AG04450 (cell line): ENCODE measurements at regions not wholly inside any gene's neighbourhood (a gene's known extent, or its start where the extent isn't known, plus 50 kb on each side); places are given as distances from the start of the nearest gene placed in this dataset.

Experiments
- CTCF ChIA-PET: fragments of 300-600, 350-600 bp; formaldehyde crosslinking; extraction: SDS; loops from one replicate; lab custom pipeline; 2022; ENCODE audit warnings: antibody characterized with exemption, inconsistent platforms; lab: Charles Lee
- POLR2A ChIA-PET: fragments of 350-600 bp; formaldehyde crosslinking; extraction: SDS; loops from one replicate; lab custom pipeline; 2021; ENCODE audit warnings: antibody characterized with exemption, inconsistent platforms; lab: Yijun Ruan, JAX
- DNase-seq: peaks from one replicate; pipeline ENCODE4 v3.0.0-alpha.2; 2011; ENCODE audit warnings: low read depth, low spot score
- H3K27ac ChIP-seq: one replicate; pipeline ENCODE4 v1.5.1; 2012; ENCODE audit warnings: low read depth, low read length, control low read depth
- H3K27me3 ChIP-seq: one replicate; pipeline ENCODE4 v1.6.0; 2012; ENCODE audit warnings: low read length; ENCODE audit not compliant: control insufficient read depth, insufficient read depth
- H3K4me3 ChIP-seq: 2 replicates; pipeline ENCODE4 v1.5.1; 2011; ENCODE audit warnings: mild to moderate bottlenecking, low read depth, low read length, control low read depth
- H3K9me3 ChIP-seq: 2 replicates; pipeline ENCODE4 v1.5.1; 2012; ENCODE audit warnings: low read length; ENCODE audit not compliant: control insufficient read depth, insufficient read depth
- CTCF ChIP-seq: IDR thresholded peaks from 2 replicates; pipeline ENCODE4 v1.5.1; 2011; ENCODE audit warnings: low read depth, low read length, control low read depth, inconsistent platforms

- no peaks in the 10 kb centered on the region for H3K27me3 ChIP-seq
- no peak for TF ChIP-seq CTCF
- CTCF ChIA-PET: no interaction called here
- no peak for DNase-seq
- H3K9me3 ChIP-seq: peaks cover 3% of the 10 kb centered on the region; the same call in 1 of the 2 replicates
- H3K27ac ChIP-seq: no peak overlapping the region
- POLR2A ChIA-PET: no interaction called here
- no peak overlapping the region for H3K4me3 ChIP-seq
Observed at GRCh38 chr18:69326094-69326493, 74.6 kb upstream of the DOK6 start.

GRCh38 chr18:69328086-69328485 is 72.6 kb upstream of the DOK6 start:
- no peaks in the 10 kb centered on the region for H3K27me3 ChIP-seq
- H3K9me3 ChIP-seq: peaks cover 3% of the 10 kb centered on the region; the same call in 1 of the 2 replicates
- H3K27ac ChIP-seq: no peak overlapping the region
- ChIA-PET POLR2A (no interaction called here), CTCF (no interaction called here)
- no peak for DNase-seq
- no peak for TF ChIP-seq CTCF
- H3K4me3 ChIP-seq: no peak overlapping the region

GRCh38 chr18:69330385-69331005 is 70.2 kb upstream of the DOK6 start:
- ChIA-PET POLR2A (no interaction called here), CTCF (no interaction called here)
- DNase-seq: no peak
- H3K27ac ChIP-seq: no peak overlapping the region
- no peak for TF ChIP-seq CTCF
- H3K4me3 ChIP-seq: no peak overlapping the region
- peaks cover 3% of the 10 kb centered on the region; the same call in 1 of the 2 replicates for H3K9me3 ChIP-seq
- H3K27me3 ChIP-seq: no peaks in the 10 kb centered on the region

- POLR2A ChIA-PET: no interaction called here
- no peaks in the 10 kb centered on the region for H3K9me3 ChIP-seq
- TF ChIP-seq CTCF: no peak
- H3K4me3 ChIP-seq: no peak overlapping the region
- CTCF ChIA-PET: no interaction called here
- no peaks in the 10 kb centered on the region for H3K27me3 ChIP-seq
- H3K27ac ChIP-seq: no peak overlapping the region
- DNase-seq: no peak
Observed at GRCh38 chr18:69349912-69350597, 50.6 kb upstream of the DOK6 start.
